Panc1 (cell line): ENCODE measurements at regions not wholly inside any gene's neighbourhood (a gene's known extent, or its start where the extent isn't known, plus 50 kb on each side); places are given as distances from the start of the nearest gene placed in this dataset.

Experiments used
- ATAC-seq: fragments of 200-7000 bp; cut with Tn5 transposase; 2 replicates; pipeline ENCODE4 v1.9.1; 2020; ENCODE audit warnings: mild to moderate bottlenecking, moderate library complexity
- BruUV-seq: library from RNA; stranded (reverse); fragments of 400-500 nt; replicated peaks from 2 replicates; lab custom pipeline; 2021; lab: Mats Ljungman, UMichigan
- CTCF ChIA-PET: fragments of 300-600 bp; sonication (Branson Sonifier 250); formaldehyde crosslinking; loops from one replicate; lab custom pipeline; 2022; ENCODE audit warnings: antibody characterized with exemption; lab: Charles Lee
- POLR2A ChIA-PET: fragments of 300-600 bp; sonication (Branson Sonifier 250); formaldehyde crosslinking; loops from one replicate; lab custom pipeline; 2022; ENCODE audit warnings: antibody characterized with exemption; lab: Charles Lee
- DNase-seq: peaks from one replicate; pipeline ENCODE4 v3.0.0-alpha.2; 2010; ENCODE audit warnings: low read depth, low spot score
- H3K27ac ChIP-seq: 2 replicates; pipeline ENCODE4 v1.5.1; 2011; ENCODE audit warnings: mild to moderate bottlenecking, low read length, inconsistent platforms
- H3K27me3 ChIP-seq: fragments of 200-500 bp; sonication (Bioruptor generic); 2 replicates; pipeline ENCODE4 v1.6.0; 2014; ENCODE audit warnings: low read length, inconsistent platforms; ENCODE audit not compliant: control insufficient read depth, insufficient read depth
- H3K36me3 ChIP-seq: fragments of 200-500 bp; sonication (Bioruptor generic); 2 replicates; pipeline ENCODE4 v1.5.1; 2014; ENCODE audit warnings: inconsistent platforms, mild to moderate bottlenecking, low read length, moderate library complexity; ENCODE audit not compliant: control insufficient read depth, insufficient read depth
- H3K4me1 ChIP-seq: 2 replicates; pipeline ENCODE4 v1.5.1; 2011; ENCODE audit warnings: inconsistent platforms, mild to moderate bottlenecking, low read length, moderate library complexity; ENCODE audit not compliant: control insufficient read depth, insufficient read depth
- H3K4me3 ChIP-seq, 2 experiments: 2 replicates each; pipeline ENCODE4 v1.5.1; 2011 to 2012; ENCODE audit warnings: low read depth in 2 of 2, low read length in 2 of 2, mild to moderate bottlenecking in 2 of 2, inconsistent platforms in 1 of 2, moderate library complexity in 1 of 2
- H3K9me3 ChIP-seq: fragments of 200-500 bp; sonication (Bioruptor generic); 2 replicates; pipeline ENCODE4 v1.5.1; 2014; ENCODE audit warnings: low read depth, mild to moderate bottlenecking, inconsistent platforms, low read length, moderate library complexity; ENCODE audit not compliant: control insufficient read depth, insufficient read depth
- POLR2AphosphoS5 ChIP-seq: IDR thresholded peaks from 2 replicates; pipeline ENCODE4 v1.6.1; 2012; ENCODE audit warnings: mild to moderate bottlenecking, low read depth, low read length, moderate library complexity
- SIN3A ChIP-seq: IDR thresholded peaks from 2 replicates; pipeline ENCODE4 v1.6.1; 2012; ENCODE audit warnings: low read depth, mild to moderate bottlenecking, low read length, moderate library complexity, borderline replicate concordance; ENCODE audit not compliant: insufficient read depth
- TCF7L2 ChIP-seq: IDR thresholded peaks from 2 replicates; pipeline ENCODE4 v1.6.1; 2011; ENCODE audit warnings: mild to moderate bottlenecking, low read depth, low read length, inconsistent platforms
- in situ Hi-C: cut with HindIII; loops from 2 replicates; pipeline ENCODE4 v1.10.0; 2016; ENCODE audit warnings: low sequenced_read_pairs, low pct_unique_long_range_greater_than_20kb
- intact Hi-C: fragments of 100-400 bp; cut with micrococcal nuclease; formaldehyde crosslinking; loops from one replicate; pipeline ENCODE4 v1.10.0; 2022; ENCODE audit not compliant: unreplicated experiment
- TF ChIP-seq, protein P1 (sequence below), 2 experiments: IDR thresholded peaks; 2 replicates each; pipeline ENCODE4 v1.6.1; 2011 to 2012; ENCODE audit warnings: low read depth in 2 of 2, control low read depth in 1 of 2, low read length in 1 of 2, mild to moderate bottlenecking in 1 of 2, moderate library complexity in 1 of 2; ENCODE audit not compliant: insufficient read depth in 1 of 2
- TF ChIP-seq, protein P2 (sequence below): fragments of 450-650 bp; IDR thresholded peaks from 2 replicates; pipeline ENCODE4 v1.5.1; 2017; ENCODE audit warnings: mild to moderate bottlenecking

DNA sequence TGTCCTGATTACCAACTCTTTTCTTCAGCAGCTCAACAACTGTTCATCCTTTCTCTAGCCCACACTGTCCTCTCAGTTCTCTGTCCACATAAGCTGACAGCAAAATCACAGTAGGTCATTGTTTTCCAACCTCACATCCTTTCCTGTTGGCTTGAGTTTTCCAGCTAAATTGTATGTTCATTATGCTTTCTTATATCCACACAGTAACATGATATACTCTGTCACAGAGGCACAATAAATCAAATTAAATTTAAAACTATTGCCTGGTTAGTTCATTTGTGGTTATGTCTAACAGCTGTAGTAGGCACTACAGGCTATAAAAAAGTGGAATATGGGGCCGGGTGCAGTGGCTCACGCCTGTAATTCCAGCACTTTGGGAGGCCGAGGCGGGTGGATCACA lies 179.9 kb downstream of the ETAA1 start:
- ChIA-PET POLR2A (no interaction called here), CTCF (no interaction called here)
- intact Hi-C loops: no loop called here
- TF ChIP-seq TCF7L2 (no peak), POLR2AphosphoS5 (no peak)
- TF ChIP-seq, protein P1, sequence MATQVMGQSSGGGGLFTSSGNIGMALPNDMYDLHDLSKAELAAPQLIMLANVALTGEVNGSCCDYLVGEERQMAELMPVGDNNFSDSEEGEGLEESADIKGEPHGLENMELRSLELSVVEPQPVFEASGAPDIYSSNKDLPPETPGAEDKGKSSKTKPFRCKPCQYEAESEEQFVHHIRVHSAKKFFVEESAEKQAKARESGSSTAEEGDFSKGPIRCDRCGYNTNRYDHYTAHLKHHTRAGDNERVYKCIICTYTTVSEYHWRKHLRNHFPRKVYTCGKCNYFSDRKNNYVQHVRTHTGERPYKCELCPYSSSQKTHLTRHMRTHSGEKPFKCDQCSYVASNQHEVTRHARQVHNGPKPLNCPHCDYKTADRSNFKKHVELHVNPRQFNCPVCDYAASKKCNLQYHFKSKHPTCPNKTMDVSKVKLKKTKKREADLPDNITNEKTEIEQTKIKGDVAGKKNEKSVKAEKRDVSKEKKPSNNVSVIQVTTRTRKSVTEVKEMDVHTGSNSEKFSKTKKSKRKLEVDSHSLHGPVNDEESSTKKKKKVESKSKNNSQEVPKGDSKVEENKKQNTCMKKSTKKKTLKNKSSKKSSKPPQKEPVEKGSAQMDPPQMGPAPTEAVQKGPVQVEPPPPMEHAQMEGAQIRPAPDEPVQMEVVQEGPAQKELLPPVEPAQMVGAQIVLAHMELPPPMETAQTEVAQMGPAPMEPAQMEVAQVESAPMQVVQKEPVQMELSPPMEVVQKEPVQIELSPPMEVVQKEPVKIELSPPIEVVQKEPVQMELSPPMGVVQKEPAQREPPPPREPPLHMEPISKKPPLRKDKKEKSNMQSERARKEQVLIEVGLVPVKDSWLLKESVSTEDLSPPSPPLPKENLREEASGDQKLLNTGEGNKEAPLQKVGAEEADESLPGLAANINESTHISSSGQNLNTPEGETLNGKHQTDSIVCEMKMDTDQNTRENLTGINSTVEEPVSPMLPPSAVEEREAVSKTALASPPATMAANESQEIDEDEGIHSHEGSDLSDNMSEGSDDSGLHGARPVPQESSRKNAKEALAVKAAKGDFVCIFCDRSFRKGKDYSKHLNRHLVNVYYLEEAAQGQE (IDR thresholded peaks at IDR 0.05; ENCODE audit: insufficient read depth in 1 of 2, low read depth in 2 of 2, low read length in 1 of 2): no peak
- TF ChIP-seq, protein P2, sequence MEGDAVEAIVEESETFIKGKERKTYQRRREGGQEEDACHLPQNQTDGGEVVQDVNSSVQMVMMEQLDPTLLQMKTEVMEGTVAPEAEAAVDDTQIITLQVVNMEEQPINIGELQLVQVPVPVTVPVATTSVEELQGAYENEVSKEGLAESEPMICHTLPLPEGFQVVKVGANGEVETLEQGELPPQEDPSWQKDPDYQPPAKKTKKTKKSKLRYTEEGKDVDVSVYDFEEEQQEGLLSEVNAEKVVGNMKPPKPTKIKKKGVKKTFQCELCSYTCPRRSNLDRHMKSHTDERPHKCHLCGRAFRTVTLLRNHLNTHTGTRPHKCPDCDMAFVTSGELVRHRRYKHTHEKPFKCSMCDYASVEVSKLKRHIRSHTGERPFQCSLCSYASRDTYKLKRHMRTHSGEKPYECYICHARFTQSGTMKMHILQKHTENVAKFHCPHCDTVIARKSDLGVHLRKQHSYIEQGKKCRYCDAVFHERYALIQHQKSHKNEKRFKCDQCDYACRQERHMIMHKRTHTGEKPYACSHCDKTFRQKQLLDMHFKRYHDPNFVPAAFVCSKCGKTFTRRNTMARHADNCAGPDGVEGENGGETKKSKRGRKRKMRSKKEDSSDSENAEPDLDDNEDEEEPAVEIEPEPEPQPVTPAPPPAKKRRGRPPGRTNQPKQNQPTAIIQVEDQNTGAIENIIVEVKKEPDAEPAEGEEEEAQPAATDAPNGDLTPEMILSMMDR: no peak
- Histone ChIP-seq H3K4me3 (no peak overlapping the region), H3K27ac (no peak overlapping the region), H3K4me1 (no peaks in the 10 kb centered on the region), H3K27me3 (no peaks in the 10 kb centered on the region), H3K36me3 (no peaks in the 10 kb centered on the region), H3K9me3 (no peaks in the 10 kb centered on the region)
- no peak for DNase-seq
- in situ Hi-C loops: no loop called here
- BruUV-seq: no TSS peak
- no peak for ATAC-seq

DNA sequence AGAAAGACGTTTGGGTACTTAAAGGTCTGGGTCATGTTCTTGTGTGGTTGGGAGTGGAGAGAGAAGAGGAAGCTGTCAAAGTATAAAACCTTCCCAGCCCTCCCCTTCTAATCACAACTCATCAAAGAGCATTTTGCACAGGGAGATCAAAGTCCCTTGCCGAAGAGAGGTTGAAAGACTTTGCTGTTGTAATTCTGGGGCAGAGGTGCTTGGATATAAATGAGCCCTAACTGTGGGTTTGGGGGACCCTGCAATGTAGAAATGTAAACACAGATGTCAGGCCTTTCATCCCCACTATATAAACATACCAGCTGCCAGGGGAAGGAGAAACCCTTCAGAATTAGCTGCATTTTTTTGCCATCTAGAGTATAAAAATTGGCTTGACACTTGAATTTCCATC lies 182.1 kb downstream of the ETAA1 start:
- H3K4me1 ChIP-seq: no peaks in the 10 kb centered on the region
- no peaks in the 10 kb centered on the region for H3K36me3 ChIP-seq
- TF ChIP-seq POLR2AphosphoS5 (no peak), SIN3A (no peak), TCF7L2 (no peak)
- TF ChIP-seq, protein P1 (IDR thresholded peaks at IDR 0.05; ENCODE audit: insufficient read depth in 1 of 2, low read depth in 2 of 2, low read length in 1 of 2): no peak
- POLR2A ChIA-PET: no interaction called here
- H3K9me3 ChIP-seq: no peaks in the 10 kb centered on the region
- no TSS peak for BruUV-seq
- DNase-seq (no peak), ATAC-seq (no peak)
- in situ Hi-C loops (no loop called here), intact Hi-C loops (no loop called here)
- no peaks in the 10 kb centered on the region for H3K27me3 ChIP-seq
- no peak overlapping the region for H3K27ac ChIP-seq
- CTCF ChIA-PET: no interaction called here
- H3K4me3 ChIP-seq: no peak overlapping the region
